ENCODE measurements at regions not wholly inside any gene's neighbourhood (a gene's known extent, or its start where the extent isn't known, plus 50 kb on each side); places are given as distances from the start of the nearest gene placed in this dataset.
"Not testable (repeated sequence)": the region's sequence is repeated elsewhere in the genome, so short reads cannot be mapped to it uniquely, and the experiment has no call there.

DNA sequence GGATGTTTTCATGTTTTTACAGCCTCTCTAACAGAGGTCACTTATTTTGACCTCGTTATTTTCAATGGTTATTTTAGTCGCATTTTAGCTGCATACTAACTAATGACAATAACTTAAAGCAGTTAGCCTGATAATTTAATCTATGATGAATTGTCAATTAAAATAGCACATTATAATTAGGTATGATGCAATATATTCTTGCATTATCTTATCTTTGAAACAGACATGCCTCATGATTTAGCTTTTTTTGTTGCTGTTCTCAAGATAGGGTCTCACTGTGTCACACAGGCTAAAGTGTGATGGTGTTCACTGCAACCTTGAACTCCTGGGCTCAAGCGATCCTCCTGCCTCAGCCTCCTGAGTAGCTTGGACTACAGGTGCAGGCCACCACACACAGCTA lies 126.4 kb downstream of the KBTBD2 start:
- Histone ChIP-seq H4K20me1 (ENCODE audit: insufficient read depth, low read length) (no peaks in the 10 kb centered on the region), H3K79me2 (ENCODE audit: insufficient read depth, low read length) (no peaks in the 10 kb centered on the region), H3K27me3 (ENCODE audit: insufficient read depth, low read length) (0 out of 2 replicates have a peak, but pooled peaks cover 2% of the 10 kb centered on the region), H3K36me3 (ENCODE audit: insufficient read depth, low read length) (no peaks in the 10 kb centered on the region), H3K4me2 (ENCODE audit: low read length) (no peak overlapping the region), H3K9me3 (ENCODE audit: low read length) (no peaks in the 10 kb centered on the region), H2AFZ (ENCODE audit: low read length) (no peak overlapping the region), H3K4me3 (ENCODE audit: low read depth, low read length, poor library complexity, severe bottlenecking) (no peak overlapping the region), H3K4me1 (ENCODE audit: insufficient read depth, low read length, severe bottlenecking) (no peaks in the 10 kb centered on the region), H3K9ac (ENCODE audit: low read length) (no peak overlapping the region), H3K27ac (ENCODE audit: low read depth, low read length, poor library complexity, severe bottlenecking) (no peak overlapping the region), H3K9me2 (ENCODE audit: low read depth, low read length) (no peaks in the 10 kb centered on the region), H3F3A (ENCODE audit: insufficient read depth, low read length) (no peaks in the 10 kb centered on the region)
- no peak for TF ChIP-seq EZH2 (IDR thresholded peaks at IDR 0.05; ENCODE audit: borderline replicate concordance, low read length)
- TF ChIP-seq, protein P1, sequence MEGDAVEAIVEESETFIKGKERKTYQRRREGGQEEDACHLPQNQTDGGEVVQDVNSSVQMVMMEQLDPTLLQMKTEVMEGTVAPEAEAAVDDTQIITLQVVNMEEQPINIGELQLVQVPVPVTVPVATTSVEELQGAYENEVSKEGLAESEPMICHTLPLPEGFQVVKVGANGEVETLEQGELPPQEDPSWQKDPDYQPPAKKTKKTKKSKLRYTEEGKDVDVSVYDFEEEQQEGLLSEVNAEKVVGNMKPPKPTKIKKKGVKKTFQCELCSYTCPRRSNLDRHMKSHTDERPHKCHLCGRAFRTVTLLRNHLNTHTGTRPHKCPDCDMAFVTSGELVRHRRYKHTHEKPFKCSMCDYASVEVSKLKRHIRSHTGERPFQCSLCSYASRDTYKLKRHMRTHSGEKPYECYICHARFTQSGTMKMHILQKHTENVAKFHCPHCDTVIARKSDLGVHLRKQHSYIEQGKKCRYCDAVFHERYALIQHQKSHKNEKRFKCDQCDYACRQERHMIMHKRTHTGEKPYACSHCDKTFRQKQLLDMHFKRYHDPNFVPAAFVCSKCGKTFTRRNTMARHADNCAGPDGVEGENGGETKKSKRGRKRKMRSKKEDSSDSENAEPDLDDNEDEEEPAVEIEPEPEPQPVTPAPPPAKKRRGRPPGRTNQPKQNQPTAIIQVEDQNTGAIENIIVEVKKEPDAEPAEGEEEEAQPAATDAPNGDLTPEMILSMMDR (IDR thresholded peaks at IDR 0.05; ENCODE audit: low read length): no peak

DNA sequence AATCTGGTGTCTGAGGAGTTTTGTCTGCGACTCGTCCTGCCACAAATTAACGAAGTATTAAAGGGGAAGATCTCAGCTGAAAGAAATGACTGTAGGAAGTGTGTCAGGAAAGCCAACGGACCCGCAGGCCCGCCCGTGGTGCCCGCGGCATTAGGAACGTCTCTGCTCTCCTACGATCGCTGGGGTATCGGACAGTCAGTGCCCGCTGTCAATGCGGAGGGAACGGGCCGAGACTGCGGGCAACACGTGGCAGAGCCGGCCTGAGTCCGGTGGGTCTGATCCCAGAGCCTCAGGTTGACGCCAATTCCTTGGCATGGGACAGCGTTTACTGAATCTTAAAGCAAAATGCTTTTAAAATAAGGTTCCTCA lies 128.7 kb downstream of the KBTBD2 start:
- Histone ChIP-seq H3K9me2 (ENCODE audit: low read depth, low read length) (no peaks in the 10 kb centered on the region), H2AFZ (ENCODE audit: low read length) (no peak overlapping the region), H3K36me3 (ENCODE audit: insufficient read depth, low read length) (no peaks in the 10 kb centered on the region), H3K79me2 (ENCODE audit: insufficient read depth, low read length) (no peaks in the 10 kb centered on the region), H3K4me1 (ENCODE audit: insufficient read depth, low read length, severe bottlenecking) (no peaks in the 10 kb centered on the region), H4K20me1 (ENCODE audit: insufficient read depth, low read length) (no peaks in the 10 kb centered on the region), H3K27ac (ENCODE audit: low read depth, low read length, poor library complexity, severe bottlenecking) (no peak overlapping the region), H3K4me3 (ENCODE audit: low read depth, low read length, poor library complexity, severe bottlenecking) (no peak overlapping the region), H3F3A (ENCODE audit: insufficient read depth, low read length) (no peaks in the 10 kb centered on the region), H3K9ac (ENCODE audit: low read length) (no peak overlapping the region), H3K9me3 (ENCODE audit: low read length) (no peaks in the 10 kb centered on the region), H3K4me2 (ENCODE audit: low read length) (no peak overlapping the region), H3K27me3 (ENCODE audit: insufficient read depth, low read length) (0 out of 2 replicates have a peak, but pooled peaks cover 2% of the 10 kb centered on the region)
- no peak for TF ChIP-seq EZH2 (IDR thresholded peaks at IDR 0.05; ENCODE audit: borderline replicate concordance, low read length)

DNA sequence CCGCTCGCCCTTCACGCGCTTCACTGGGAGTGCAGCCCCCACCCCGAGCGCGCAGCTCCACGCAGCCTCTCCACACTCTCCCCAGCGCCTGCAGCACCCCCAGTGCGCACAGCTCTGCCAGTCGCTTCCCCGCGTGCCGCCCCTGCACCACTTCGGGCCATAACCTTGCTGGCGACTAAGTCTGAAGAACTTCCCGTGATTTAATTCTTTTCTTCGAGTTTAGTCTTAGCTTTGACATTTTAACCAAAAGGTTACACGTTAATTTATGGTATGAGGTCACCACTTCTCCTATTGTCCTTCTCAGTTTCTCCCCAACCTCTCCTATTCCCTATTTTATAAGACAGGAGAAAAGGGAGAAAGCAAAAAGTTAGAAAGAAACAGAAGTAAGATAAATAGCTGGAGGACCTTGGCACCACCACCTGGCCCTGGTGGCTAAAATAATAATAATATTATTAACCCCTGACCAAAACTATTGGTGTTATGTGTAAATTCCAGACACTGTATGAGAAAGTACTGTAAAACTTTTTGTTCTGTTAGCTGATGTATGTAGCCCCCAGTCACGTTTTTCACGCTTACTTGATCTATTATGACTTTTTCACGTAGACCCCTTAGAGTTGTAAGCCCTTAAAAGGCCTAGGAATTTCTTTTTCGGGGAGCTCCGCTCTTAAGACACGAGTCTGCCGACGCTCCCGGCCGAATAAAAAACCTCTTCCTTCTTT lies 129.2 kb downstream of the KBTBD2 start:
- H3K9me2 ChIP-seq (ENCODE audit: low read depth, low read length); H3K79me2 ChIP-seq (ENCODE audit: insufficient read depth, low read length); H3K4me3 ChIP-seq (ENCODE audit: low read depth, low read length, poor library complexity, severe bottlenecking); H4K20me1 ChIP-seq (ENCODE audit: insufficient read depth, low read length); H3F3A ChIP-seq (ENCODE audit: insufficient read depth, low read length); H3K9ac ChIP-seq (ENCODE audit: low read length); H3K4me1 ChIP-seq (ENCODE audit: insufficient read depth, low read length, severe bottlenecking); H3K27me3 ChIP-seq (ENCODE audit: insufficient read depth, low read length); H3K4me2 ChIP-seq (ENCODE audit: low read length); H2AFZ ChIP-seq (ENCODE audit: low read length); H3K27ac ChIP-seq (ENCODE audit: low read depth, low read length, poor library complexity, severe bottlenecking); H3K36me3 ChIP-seq (ENCODE audit: insufficient read depth, low read length); H3K9me3 ChIP-seq (ENCODE audit: low read length): not testable (repeated sequence)

DNA sequence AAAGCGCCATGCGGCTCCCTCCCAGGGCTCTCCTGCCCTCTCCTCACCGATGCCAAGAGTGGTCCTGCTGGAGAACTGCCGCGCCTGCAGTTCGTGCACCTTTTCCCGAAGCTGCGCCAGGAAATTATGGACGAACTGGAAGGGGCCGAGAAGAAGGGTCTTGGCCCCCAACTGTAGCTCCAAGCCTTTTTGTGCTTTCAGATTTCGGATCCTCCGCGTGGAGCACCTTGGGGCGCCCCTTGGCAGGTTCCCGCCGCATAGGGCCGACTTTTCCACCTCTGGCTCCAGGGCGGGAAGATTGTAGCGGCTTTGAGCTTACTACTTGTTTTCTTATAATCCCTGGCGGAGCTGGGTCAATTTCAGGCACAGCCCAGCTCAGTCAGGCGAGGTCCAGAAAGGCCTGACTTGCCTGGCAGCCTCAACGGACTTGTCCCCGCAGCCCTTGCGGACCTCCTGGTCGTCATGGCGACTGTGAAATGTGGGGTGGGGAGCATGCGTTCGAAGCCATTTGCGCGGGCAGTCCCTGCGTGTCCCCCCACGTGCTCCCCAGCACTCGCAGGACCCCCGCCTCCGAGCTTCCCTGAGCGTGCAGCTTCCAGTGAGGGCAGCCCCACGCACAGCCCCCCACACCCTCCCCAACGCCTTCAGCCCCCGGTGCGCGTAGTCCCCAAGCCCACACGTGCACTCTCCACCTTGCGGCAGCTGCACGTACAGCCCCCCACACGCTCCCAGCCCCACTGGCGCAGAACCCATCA lies 129.9 kb downstream of the KBTBD2 start:
- no peaks in the 10 kb centered on the region for H3K9me3 ChIP-seq (ENCODE audit: low read length)
- TF ChIP-seq, protein P1 (IDR thresholded peaks at IDR 0.05; ENCODE audit: low read length): no peak
- TF ChIP-seq EZH2 (IDR thresholded peaks at IDR 0.05; ENCODE audit: borderline replicate concordance, low read length): no peak
- H3K9me2 ChIP-seq (ENCODE audit: low read depth, low read length): no peaks in the 10 kb centered on the region
- H3K36me3 ChIP-seq (ENCODE audit: insufficient read depth, low read length): no peaks in the 10 kb centered on the region
- H4K20me1 ChIP-seq (ENCODE audit: insufficient read depth, low read length): no peaks in the 10 kb centered on the region
- no peak overlapping the region for H3K4me2 ChIP-seq (ENCODE audit: low read length)
- no peaks in the 10 kb centered on the region for H3K79me2 ChIP-seq (ENCODE audit: insufficient read depth, low read length)
- H3K4me3 ChIP-seq (ENCODE audit: low read depth, low read length, poor library complexity, severe bottlenecking): no peak overlapping the region
- no peaks in the 10 kb centered on the region for H3K27me3 ChIP-seq (ENCODE audit: insufficient read depth, low read length)
- no peak overlapping the region for H3K9ac ChIP-seq (ENCODE audit: low read length)
- H3K27ac ChIP-seq (ENCODE audit: low read depth, low read length, poor library complexity, severe bottlenecking): no peak overlapping the region
- H3K4me1 ChIP-seq (ENCODE audit: insufficient read depth, low read length, severe bottlenecking): no peaks in the 10 kb centered on the region
- no peaks in the 10 kb centered on the region for H3F3A ChIP-seq (ENCODE audit: insufficient read depth, low read length)
- no peak overlapping the region for H2AFZ ChIP-seq (ENCODE audit: low read length)

DNA sequence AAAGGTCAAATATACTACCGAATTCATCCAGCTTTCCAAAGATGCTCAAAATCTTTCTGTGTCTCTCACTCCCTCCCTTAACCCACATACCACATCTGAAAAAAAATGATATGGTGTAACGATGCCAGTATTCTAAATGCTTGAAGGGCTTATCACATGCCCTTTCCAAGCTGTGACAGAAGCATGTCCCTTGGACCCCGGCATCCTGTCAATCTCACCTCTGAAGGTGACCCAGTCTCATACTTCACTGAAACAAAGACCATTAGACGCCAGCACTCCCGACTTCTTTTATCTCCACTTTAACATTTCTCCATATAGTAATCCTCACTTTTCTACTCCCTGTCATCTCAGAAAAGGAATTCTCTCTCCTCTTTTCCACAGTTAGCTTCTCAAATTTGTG lies 130.8 kb downstream of the KBTBD2 start:
- H3K27me3 ChIP-seq (ENCODE audit: insufficient read depth, low read length); H3K4me1 ChIP-seq (ENCODE audit: insufficient read depth, low read length, severe bottlenecking); H3K36me3 ChIP-seq (ENCODE audit: insufficient read depth, low read length); H3K9ac ChIP-seq (ENCODE audit: low read length); H3F3A ChIP-seq (ENCODE audit: insufficient read depth, low read length); H2AFZ ChIP-seq (ENCODE audit: low read length); H3K27ac ChIP-seq (ENCODE audit: low read depth, low read length, poor library complexity, severe bottlenecking); H3K79me2 ChIP-seq (ENCODE audit: insufficient read depth, low read length); H3K4me3 ChIP-seq (ENCODE audit: low read depth, low read length, poor library complexity, severe bottlenecking); H3K4me2 ChIP-seq (ENCODE audit: low read length); H3K9me2 ChIP-seq (ENCODE audit: low read depth, low read length); H4K20me1 ChIP-seq (ENCODE audit: insufficient read depth, low read length); H3K9me3 ChIP-seq (ENCODE audit: low read length): not testable (repeated sequence)

DNA sequence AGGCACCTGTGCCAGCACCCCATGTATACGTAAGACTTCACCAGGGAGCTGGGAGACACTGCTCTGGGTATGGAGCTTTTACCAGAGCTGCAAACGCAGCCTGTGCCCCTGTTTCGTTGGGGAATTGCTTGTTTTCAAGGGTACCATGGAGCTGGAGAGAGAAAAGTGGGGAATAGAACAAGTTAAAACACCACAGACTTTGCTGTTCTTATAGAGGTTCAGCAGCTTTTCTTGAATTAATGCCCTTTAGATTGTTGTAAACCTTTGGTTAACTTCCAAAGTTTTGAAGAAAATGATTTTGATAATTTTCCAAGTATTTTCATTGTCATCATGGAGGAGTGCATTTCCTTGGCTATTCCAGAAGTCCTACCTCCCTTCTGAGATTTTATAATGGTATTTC lies 131.7 kb downstream of the KBTBD2 start:
- H3K27me3 ChIP-seq (ENCODE audit: insufficient read depth, low read length); H2AFZ ChIP-seq (ENCODE audit: low read length); H4K20me1 ChIP-seq (ENCODE audit: insufficient read depth, low read length); H3K4me2 ChIP-seq (ENCODE audit: low read length); H3K27ac ChIP-seq (ENCODE audit: low read depth, low read length, poor library complexity, severe bottlenecking); H3K4me1 ChIP-seq (ENCODE audit: insufficient read depth, low read length, severe bottlenecking); H3F3A ChIP-seq (ENCODE audit: insufficient read depth, low read length); H3K9me3 ChIP-seq (ENCODE audit: low read length); H3K9me2 ChIP-seq (ENCODE audit: low read depth, low read length); H3K36me3 ChIP-seq (ENCODE audit: insufficient read depth, low read length); H3K4me3 ChIP-seq (ENCODE audit: low read depth, low read length, poor library complexity, severe bottlenecking); H3K9ac ChIP-seq (ENCODE audit: low read length); H3K79me2 ChIP-seq (ENCODE audit: insufficient read depth, low read length): not testable (repeated sequence)
